Lung (tissue), 11 donors: ENCODE measurements at regions not wholly inside any gene's neighbourhood (a gene's known extent, or its start where the extent isn't known, plus 50 kb on each side); places are given as distances from the start of the nearest gene placed in this dataset.

ENCODE experiments used
- ATAC-seq: fragments of 200-7000 bp; cut with Tn5 transposase; one replicate; pipeline ENCODE4 v1.9.1; 2020; ENCODE audit warnings: moderate number of reproducible peaks; ENCODE audit not compliant: insufficient read depth, low FRiP score
- DNase-seq, 3 donors: peaks; one replicate each; pipeline ENCODE4 v3.0.0-alpha.2; 2013 to 2017
- H3K27ac ChIP-seq, 2 donors: one replicate each; pipeline ENCODE4 v1.5.1; 2013; ENCODE audit warnings: mild to moderate bottlenecking in 2 of 2, moderate library complexity in 2 of 2, control low read depth in 1 of 2, inconsistent platforms in 1 of 2, low read depth in 1 of 2, low read length in 1 of 2
- H3K27me3 ChIP-seq, 3 donors: one replicate each; pipeline ENCODE4 v1.5.1; 2013; ENCODE audit warnings: low read length in 2 of 3; ENCODE audit not compliant: control insufficient read depth in 3 of 3, insufficient read depth in 3 of 3
- H3K36me3 ChIP-seq, 4 donors: one replicate each; pipeline ENCODE4 v1.5.1; 2013; ENCODE audit warnings: low read length in 4 of 4, mild to moderate bottlenecking in 1 of 4, moderate library complexity in 1 of 4; ENCODE audit not compliant: control insufficient read depth in 4 of 4, insufficient read depth in 4 of 4
- H3K4me1 ChIP-seq, 5 donors: one replicate each; pipeline ENCODE4 v1.5.1; 2013; ENCODE audit warnings: low read length in 5 of 5, mild to moderate bottlenecking in 2 of 5, moderate library complexity in 1 of 5; ENCODE audit not compliant: control insufficient read depth in 5 of 5, insufficient read depth in 5 of 5
- H3K4me3 ChIP-seq: one replicate; pipeline ENCODE4 v1.5.1; 2013; ENCODE audit warnings: mild to moderate bottlenecking, control low read depth, moderate library complexity
- H3K9ac ChIP-seq, 2 donors: one replicate each; pipeline ENCODE4 v1.5.1; 2013; ENCODE audit warnings: low read length in 2 of 2, control low read depth in 1 of 2; ENCODE audit not compliant: insufficient read depth in 1 of 2
- H3K9me3 ChIP-seq, 4 donors: one replicate each; pipeline ENCODE4 v1.5.1; 2013; ENCODE audit warnings: low read length in 3 of 4, mild to moderate bottlenecking in 1 of 4, moderate library complexity in 1 of 4; ENCODE audit not compliant: control insufficient read depth in 4 of 4, insufficient read depth in 3 of 4
- CTCF ChIP-seq: IDR thresholded peaks from 2 replicates; pipeline ENCODE4 v1.5.1; 2012; ENCODE audit warnings: mild to moderate bottlenecking; ENCODE audit errors: control extremely low read depth, extremely low read depth
- WGBS, 2 donors: extraction: QIAGEN DNeasy Blood & Tissue Kit; methylation state at CpG; one replicate each; pipeline ENCODE4 v1.1.7; 2013; 5-methylcytosine and 5-hydroxymethylcytosine counted together
- donor health status: control.
- donor health status: control.
- donor health status: Bipolar disorder and iron deficiency.
- donor health status: healthy.
- donor health status: DM: yes; HTN: yes; CAD: no.

DNA sequence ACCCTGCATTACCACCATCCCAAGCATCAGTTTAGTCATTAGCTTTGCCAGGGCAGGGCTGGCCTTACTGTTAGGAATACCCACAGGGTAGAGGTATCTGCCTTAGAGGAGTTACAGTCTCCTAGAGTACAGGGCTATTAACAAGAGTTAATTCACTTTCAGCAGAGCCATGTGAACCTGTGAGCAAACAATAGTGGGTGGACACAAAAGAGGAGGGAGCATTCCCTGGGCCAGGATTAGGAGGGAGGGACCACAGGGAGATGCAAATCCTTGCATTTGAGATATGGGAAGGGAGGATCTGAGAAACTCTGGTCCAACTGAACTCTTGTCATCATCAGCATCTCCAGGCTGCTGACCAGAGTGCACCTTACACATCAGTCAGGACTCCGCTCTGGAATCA lies 51.1 kb upstream of the IGSF21 start:
- H3K27ac ChIP-seq, result no peak overlapping the region
- peaks cover 0 to 5% (median 0%) of the 10 kb centered on the region in 4 donors for H3K9me3 ChIP-seq
- no peak for TF ChIP-seq CTCF
- no peaks in the 10 kb centered on the region for H3K36me3 ChIP-seq
- H3K4me1 ChIP-seq, result no peaks in the 10 kb centered on the region
- WGBS, 2 donors, result 84 to 87% methylated on average over 1 of the region's 1 CpG
- peaks cover 0 to 2% (median 0%) of the 10 kb centered on the region in 3 donors for H3K27me3 ChIP-seq
- ATAC-seq (no peak), DNase-seq (no peak)
- H3K9ac ChIP-seq, result no peak overlapping the region
- H3K4me3 ChIP-seq, result no peak overlapping the region

DNA sequence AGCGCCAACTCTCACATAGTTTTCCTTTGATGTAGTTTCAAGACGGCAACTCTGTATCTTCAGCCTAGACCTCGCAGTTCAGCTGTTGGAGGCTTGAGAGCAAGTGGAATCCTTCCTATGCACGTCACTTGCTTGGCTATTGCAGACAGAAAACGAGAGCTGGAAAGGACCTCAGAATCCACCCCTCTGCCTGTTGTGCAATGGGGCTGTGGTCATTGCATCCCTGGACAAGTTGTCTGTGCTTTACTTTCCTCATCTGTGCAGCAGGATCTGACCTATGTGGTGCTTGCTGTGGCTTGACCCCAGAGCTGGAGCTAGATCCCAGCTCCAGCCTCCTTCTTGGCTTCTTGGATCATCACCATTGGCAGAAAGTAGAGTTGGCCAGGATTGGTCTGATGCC lies 50.0 kb upstream of the IGSF21 start:
- peaks cover 0 to 2% (median 0%) of the 10 kb centered on the region in 3 donors for H3K27me3 ChIP-seq
- H3K27ac ChIP-seq, result no peak overlapping the region

More for the DNA sequence above, 50.0 kb upstream of the IGSF21 start:
- ATAC-seq, result no peak
- Histone ChIP-seq H3K36me3 (no peaks in the 10 kb centered on the region), H3K9ac (no peak overlapping the region), H3K4me1 (no peaks in the 10 kb centered on the region), H3K4me3 (no peak overlapping the region), H3K9me3 (peaks cover 0 to 8% (median 0%) of the 10 kb centered on the region in 4 donors)
- 73 to 77% methylated on average over 5 of the region's 5 CpGs for WGBS, 2 donors
- DNase-seq, result no peak
- TF ChIP-seq CTCF, result no peak
